NCI-H748 (cell line): ENCODE measurements at regions not wholly inside any gene's neighbourhood (a gene's known extent, or its start where the extent isn't known, plus 50 kb on each side); places are given as distances from the start of the nearest gene placed in this dataset.

ENCODE experiments used
- DNase-seq: peaks from one replicate; lab custom pipeline; 2025; ENCODE audit not compliant: unreplicated experiment; lab: John Stamatoyannopoulos, UW

- no peak for DNase-seq
These were observed 320.1 kb downstream of the OSTF1 start for GRCh38 chr9:75408391-75408790.

GRCh38 chr9:75410405-75410804 lies 322.1 kb downstream of the OSTF1 start:
- DNase-seq, result no peak

DNA sequence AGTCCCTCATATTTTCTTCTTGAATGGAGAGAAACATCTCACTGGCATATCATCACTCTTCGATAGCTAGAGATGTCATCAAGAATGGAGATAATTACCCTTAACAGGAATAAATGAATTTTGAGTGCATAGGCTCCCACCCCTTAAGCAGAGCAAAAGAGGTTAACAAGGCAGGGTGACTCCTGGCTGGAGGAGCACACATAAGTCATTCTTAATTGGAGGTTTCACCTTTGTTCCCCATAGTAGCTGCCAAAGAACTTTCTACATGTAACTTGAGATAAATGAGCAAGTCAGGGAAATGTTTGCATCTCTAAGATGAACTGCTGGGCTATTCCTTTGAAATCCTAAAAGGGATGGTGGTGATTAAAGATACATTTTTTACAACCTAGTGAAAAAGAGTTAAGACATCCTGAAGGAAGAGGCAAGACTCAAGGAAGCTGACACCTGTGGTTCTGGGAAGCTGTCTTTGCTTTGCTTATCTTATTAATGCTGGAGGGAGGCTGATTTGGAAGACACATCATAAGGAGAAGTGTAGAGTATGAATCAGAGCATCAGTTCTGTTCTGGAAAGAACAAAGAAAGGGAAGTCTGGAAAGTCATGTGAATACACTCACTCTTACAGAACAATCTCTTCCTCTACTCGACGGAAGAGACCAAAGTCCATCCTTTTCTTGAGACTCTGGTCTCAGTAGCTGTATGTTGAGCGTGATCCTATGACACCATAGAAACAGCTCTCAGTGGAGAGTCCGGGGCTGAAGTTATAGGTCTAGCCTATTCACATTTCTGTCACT lies 326.3 kb downstream of the OSTF1 start:
- no peak for DNase-seq

DNA sequence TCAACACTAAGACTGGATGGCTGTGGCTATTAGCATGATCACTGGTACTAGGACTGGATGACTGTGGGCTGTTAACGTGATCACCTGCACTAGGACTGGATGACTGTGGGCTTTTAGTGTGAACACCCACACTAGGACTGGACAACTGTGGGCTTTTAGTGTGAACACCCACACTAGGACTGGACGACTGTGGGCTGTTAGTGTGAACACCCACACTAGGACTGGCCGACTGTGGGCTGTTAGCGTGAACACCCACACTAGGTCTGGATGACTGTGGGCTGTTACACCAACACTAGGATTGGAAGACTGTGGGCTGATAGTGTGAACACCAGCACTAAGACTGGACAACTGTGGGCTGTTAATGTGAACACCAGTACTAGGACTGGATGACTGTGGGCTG lies 329.2 kb downstream of the OSTF1 start:
- no peak for DNase-seq

DNA sequence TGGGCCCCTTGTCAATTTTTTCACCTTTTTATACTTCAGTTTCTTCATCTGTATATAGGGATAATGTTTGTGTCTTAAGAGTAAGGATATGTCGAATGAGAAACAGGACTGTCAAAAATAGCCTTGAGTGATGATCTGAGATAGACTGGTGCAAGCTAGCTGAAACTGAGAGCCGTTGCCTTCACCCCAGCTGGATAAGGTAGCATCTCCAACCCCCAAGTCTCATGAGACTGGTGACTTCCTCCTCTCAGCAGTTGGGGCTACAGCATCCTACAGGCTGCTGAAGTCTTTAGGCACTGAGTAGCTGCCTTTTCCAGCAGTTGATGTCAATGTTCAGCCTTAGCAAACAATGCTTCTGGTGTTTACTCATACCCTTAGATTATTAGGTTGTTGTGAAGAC lies 330.2 kb downstream of the OSTF1 start:
- no peak for DNase-seq

DNA sequence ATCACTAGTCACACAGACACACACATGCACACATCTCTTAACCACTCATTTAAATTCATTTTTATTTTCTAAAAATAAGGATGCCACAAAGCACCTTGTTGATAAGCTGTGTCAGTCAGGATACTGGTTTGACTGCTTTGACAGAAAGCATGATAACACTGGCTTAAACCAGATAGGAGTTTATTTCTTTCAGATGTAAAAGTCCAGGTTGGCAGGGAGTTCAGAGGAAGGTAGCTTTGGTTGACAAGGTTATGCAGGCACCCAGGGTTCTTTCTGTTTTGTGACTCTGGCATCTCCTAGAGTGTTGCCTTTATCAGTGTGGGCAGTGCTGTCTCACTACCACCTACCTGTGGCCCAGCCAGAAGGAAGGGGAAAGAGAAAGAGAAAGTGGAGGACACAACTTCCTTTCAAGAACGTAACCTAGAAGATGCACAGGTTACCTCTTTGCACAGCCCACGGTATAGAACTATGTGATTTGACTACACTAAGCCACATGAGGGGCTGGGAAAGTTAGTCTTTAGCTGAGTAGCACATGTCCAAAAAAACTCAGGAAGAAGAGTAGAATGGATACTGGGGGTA lies 334.7 kb downstream of the OSTF1 start:
- no peak for DNase-seq

DNA sequence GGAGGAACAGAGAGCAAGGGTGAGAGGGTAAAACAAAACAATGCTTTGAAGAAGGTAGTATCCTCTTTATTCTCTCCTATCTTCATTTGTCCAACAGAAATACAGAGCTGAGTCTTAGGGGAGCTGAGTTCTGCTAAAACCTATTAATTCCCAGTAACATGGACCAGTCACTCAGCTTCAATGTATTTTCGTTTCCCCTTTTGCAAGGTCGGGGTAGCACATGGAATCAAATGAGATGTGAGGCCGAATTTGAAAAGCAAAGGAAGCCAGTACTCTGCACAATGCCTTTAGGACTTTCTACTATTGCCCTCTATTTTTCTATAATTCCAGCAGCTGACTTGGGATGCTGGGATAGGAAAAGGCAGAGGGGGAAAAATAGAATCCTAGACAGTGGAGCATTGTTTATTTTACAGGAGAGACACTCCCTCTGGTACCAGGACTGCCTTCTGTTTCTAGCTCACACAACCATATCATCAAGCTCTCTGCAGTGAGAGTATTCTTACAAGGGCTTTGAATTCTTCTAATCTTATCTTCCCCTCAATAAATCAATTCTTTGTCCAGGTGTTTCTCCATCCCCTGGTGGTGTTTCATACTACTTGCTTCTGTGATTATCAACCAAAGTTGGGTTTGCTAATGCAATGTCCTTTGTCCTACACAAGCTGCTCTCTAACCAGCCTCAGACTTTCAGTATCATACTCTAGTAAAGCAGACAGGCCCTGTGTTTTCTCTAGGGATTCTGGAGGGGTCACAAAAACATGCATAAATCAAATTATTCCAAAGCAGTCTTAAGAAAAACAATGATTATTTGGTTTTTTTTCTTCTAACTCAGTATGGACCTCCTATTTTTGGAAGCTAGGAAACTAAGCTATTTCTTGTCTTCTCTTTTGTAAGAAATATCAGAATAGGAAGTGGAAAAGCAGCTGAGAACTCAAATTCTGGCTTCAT lies 341.5 kb downstream of the OSTF1 start:
- DNase-seq, result no peak

DNA sequence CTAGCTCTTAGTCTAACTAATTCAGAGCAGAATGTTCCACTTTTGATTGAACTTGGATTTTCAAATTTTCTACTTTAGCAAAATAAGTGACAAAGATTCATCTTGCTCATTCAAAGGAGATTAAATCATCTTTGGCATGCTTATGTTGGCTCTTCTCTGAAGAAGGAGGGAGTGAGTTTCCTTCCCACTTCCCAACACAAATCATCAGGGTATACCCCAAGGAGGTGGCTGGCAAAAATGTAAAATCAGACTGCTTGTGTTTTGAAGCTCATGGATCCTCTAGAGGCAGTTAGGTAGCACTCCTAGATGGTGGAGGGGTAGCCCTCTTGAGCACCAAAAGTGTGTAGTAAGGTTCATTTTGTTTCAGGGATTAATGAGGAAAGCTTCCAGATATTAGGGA lies 343.1 kb downstream of the OSTF1 start:
- DNase-seq, result no peak

DNA sequence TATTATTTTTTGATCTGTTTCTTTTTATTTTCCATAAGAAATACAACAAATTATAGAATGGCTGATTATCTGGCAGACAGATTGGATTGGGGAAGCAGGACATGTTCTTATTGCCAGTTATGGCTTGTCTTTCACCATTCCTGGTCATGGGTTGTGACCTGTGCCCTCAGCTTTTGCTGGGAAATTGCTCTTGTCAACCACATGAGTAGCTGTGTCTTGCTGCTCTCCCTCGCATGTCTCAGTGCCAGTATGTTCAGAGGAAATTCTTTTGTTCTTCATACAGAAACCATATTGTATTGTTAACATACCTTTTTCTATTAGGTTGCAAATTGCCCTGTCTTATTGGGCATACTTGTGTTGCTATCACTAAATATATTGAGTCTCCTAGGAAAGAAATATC lies 344.1 kb downstream of the OSTF1 start:
- DNase-seq, result no peak

GRCh38 chr9:75432888-75433287 lies 344.6 kb downstream of the OSTF1 start:
- DNase-seq, result no peak

DNA sequence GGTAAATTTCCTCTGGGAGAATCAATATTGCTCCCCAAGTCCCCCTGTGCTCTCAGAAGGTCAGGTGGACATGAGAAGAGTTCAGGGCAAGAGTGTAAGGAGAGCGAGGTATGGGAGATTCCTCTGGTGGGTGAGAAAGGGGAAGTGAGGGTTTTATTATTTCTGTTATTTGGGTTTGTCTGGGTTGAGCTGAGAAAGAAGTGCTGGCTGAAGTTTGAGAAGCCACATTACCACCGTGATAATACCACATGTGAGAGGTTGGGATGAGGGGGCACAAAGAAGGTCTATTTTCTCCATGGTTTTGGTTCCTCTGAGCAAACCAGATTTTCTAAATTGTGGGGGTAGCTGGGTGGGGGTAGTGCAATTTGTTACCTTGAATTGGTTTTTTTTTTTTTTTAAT lies 350.4 kb downstream of the OSTF1 start:
- no peak for DNase-seq

- DNase-seq, result no peak
These were observed 352.6 kb downstream of the OSTF1 start for GRCh38 chr9:75440914-75441313.

- DNase-seq, result no peak
These were observed 356.8 kb downstream of the OSTF1 start for GRCh38 chr9:75445144-75445543.

- no peak for DNase-seq
These were observed 359.0 kb downstream of the OSTF1 start for GRCh38 chr9:75447281-75447680.

- DNase-seq, result no peak
These were observed 360.0 kb downstream of the OSTF1 start for GRCh38 chr9:75448281-75448680.

DNA sequence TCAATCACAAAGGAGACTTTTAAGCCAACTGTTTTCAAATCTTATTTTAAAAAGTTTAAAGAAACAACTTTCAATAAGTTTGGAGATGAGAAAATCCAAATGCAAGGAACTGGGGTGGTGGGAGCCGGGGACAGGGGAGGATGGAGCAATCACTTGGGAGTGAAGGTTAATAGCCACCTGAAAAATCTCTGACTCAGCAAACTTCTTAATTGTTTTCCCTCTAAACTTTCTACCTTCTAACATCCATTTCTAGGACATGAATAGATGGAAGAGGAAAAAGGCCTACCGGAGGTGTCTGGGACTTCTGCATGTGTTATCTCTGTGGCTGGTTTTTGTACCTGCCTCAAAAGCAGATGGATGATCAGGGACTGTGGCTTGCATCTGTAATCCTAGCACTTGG lies 360.6 kb downstream of the OSTF1 start:
- DNase-seq, result no peak

DNA sequence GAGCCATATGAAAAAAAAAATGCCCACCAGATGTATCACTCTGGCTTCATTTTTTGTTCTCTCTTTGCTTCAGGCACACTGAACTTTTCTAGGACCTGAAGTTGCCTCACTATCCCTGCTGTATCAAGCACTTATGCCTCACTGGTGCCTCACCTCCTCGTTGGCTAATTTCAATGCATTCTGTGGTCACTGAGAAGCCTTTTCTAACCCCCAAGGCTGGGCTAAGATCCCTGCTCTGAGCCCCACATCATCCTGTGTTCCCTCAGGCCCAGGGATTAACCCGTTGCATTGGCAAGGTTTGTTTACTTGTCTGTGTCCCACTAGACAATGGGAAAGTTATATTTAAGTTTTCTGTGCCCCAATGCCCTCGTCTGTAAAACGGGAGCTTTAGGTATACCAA lies 362.7 kb downstream of the OSTF1 start:
- no peak for DNase-seq

DNA sequence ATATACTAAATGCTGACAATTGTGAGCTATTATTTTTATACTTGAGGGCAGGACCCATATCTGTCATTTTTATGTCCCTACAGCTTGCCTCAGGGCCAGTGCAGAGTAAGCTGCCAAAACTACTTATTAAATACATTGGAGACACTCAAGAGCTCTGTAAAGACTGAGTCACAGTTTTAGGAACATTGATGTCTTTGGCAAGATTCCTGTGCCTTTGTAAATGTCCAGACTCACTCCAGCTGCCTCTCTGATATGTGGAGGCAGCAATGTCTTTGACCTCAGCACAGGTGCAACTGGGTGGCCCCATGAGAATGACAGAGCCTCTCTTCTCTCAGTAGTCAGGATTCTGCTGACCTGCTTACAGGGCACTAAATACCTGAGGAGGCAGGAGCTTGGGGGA lies 363.2 kb downstream of the OSTF1 start:
- DNase-seq, result no peak

- DNase-seq, result no peak
These were observed 364.2 kb downstream of the OSTF1 start for GRCh38 chr9:75452512-75452911.

DNA sequence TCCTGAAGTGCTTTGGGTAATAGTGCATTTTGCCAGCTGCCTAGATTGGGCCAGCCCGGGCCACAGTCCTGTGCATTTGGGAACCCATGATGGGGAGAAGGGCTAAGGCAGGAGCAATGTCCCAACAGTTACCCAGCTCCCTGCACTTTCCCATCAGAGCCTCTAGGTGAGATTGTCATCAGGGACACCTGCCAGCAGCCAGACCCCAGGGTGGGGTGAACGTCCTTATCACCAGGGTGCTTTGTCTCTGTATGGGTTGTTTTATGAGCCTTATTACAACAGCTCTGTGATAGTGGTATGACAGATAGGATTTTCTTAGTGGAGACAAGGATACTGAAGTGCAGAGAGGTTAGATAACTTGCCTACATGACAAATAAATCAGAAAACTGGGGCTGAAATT lies 365.7 kb downstream of the OSTF1 start:
- DNase-seq, result no peak

GRCh38 chr9:75454891-75455290 lies 366.6 kb downstream of the OSTF1 start:
- no peak for DNase-seq

GRCh38 chr9:75455444-75455921 lies 367.2 kb downstream of the OSTF1 start:
- no peak for DNase-seq
